K562 (cell line): ENCODE measurements at regions not wholly inside any gene's neighbourhood (a gene's known extent, or its start where the extent isn't known, plus 50 kb on each side); places are given as distances from the start of the nearest gene placed in this dataset.

Experiments used
- ATAC-seq: fragments of 200-7000 bp; cut with Tn5 transposase; 3 replicates; pipeline ENCODE4 v1.9.1; 2020; ENCODE audit warnings: moderate library complexity
- BruUV-seq: library from RNA; stranded (reverse); fragments of 400-500 nt; replicated peaks from 2 replicates; lab custom pipeline; 2021; lab: Mats Ljungman, UMichigan
- CTCF ChIA-PET: fragments of 300-600 bp; formaldehyde crosslinking; extraction: SDS; loops from one replicate; lab custom pipeline; 2021; ENCODE audit warnings: low intra/inter-chr PET ratio; lab: Yijun Ruan, JAX
- POLR2A ChIA-PET: fragments of 300-600, 350-650 bp; sonication (Branson Sonifier 250); formaldehyde crosslinking; extraction: SDS; loops from one replicate; lab custom pipeline; 2021; ENCODE audit warnings: antibody characterized with exemption, inconsistent platforms; lab: Yijun Ruan, JAX
- DNase-seq, 4 experiments: peaks; one replicate each; pipeline versions ENCODE4 v3.0.0 to v3.0.0-alpha.2; 2011 to 2018; ENCODE audit warnings: low spot score in 3 of 4, mixed read lengths in 3 of 4; ENCODE audit errors: extremely low read depth in 1 of 4
- FAIRE-seq: peaks from 2 replicates; lab custom pipeline; 2011; peaks lifted over from hg19 to GRCh38; lab: Jason Lieb, UNC
- H2AFZ ChIP-seq: 2 replicates; pipeline ENCODE4 v1.6.0; 2011; ENCODE audit warnings: low read depth, low read length, control low read depth, inconsistent platforms
- H3K27ac ChIP-seq: fragments of 200-600 bp; 3 replicates; pipeline ENCODE4 v1.8.0; 2011; ENCODE audit warnings: low read depth, mild to moderate bottlenecking, control low read depth, inconsistent platforms, low read length, moderate library complexity, mixed read lengths; ENCODE audit errors: extremely low read depth
- H3K27me3 ChIP-seq, 2 experiments: fragments of 300-600 bp in 1 of 2; 2 replicates in 1 of 2; 3 replicates in 1 of 2; pipeline versions ENCODE4 v1.6.0 to v1.8.0; 2011; ENCODE audit warnings: inconsistent platforms in 2 of 2, low read length in 2 of 2, mild to moderate bottlenecking in 1 of 2, mixed read lengths in 1 of 2, moderate library complexity in 1 of 2; ENCODE audit not compliant: control insufficient read depth in 2 of 2, insufficient read depth in 2 of 2
- H3K36me3 ChIP-seq: fragments of 300-600 bp; 3 replicates; pipeline ENCODE4 v1.8.0; 2011; ENCODE audit warnings: mild to moderate bottlenecking, low read length, inconsistent platforms; ENCODE audit not compliant: control insufficient read depth, insufficient read depth
- H3K4me1 ChIP-seq, 2 experiments: fragments of 200-600 bp in 1 of 2; replicated peaks in 1 of 2; 2 replicates in 1 of 2; 3 replicates in 1 of 2; pipeline versions ENCODE4 v1.5.1 to v1.8.0; 2011; ENCODE audit warnings: inconsistent platforms in 2 of 2, low read length in 2 of 2, mild to moderate bottlenecking in 1 of 2, mixed read lengths in 1 of 2, moderate library complexity in 1 of 2; ENCODE audit not compliant: control insufficient read depth in 2 of 2, insufficient read depth in 2 of 2
- H3K4me2 ChIP-seq: 2 replicates; pipeline ENCODE4 v1.6.1; 2011; ENCODE audit warnings: low read length, control low read depth, inconsistent platforms, mixed read lengths; ENCODE audit not compliant: insufficient read depth
- H3K4me3 ChIP-seq: fragments of 200-600 bp; sonication (generic), shearing (Covaris generic); 2 replicates; pipeline ENCODE4 v1.5.1; 2016; ENCODE audit warnings: control low read depth, inconsistent platforms
- H3K79me2 ChIP-seq: fragments of 200-600 bp; 3 replicates; pipeline ENCODE4 v1.8.0; 2011; ENCODE audit warnings: low read length, inconsistent platforms; ENCODE audit not compliant: control insufficient read depth, insufficient read depth
- H3K9ac ChIP-seq, 2 experiments: 2 replicates each; pipeline versions ENCODE4 v1.6.0 to v1.6.1; 2011; ENCODE audit warnings: low read depth in 2 of 2, low read length in 2 of 2, control low read depth in 1 of 2, inconsistent platforms in 1 of 2, mild to moderate bottlenecking in 1 of 2, mixed read lengths in 1 of 2; ENCODE audit not compliant: insufficient read depth in 1 of 2
- H3K9me1 ChIP-seq: one replicate; pipeline ENCODE4 v1.6.0; 2011; ENCODE audit warnings: inconsistent platforms, mild to moderate bottlenecking, low read length, moderate library complexity; ENCODE audit not compliant: control insufficient read depth, insufficient read depth
- H3K9me3 ChIP-seq: replicated peaks from 2 replicates; pipeline ENCODE4 v1.5.1; 2011; ENCODE audit warnings: low read depth, low read length, inconsistent platforms; ENCODE audit not compliant: control insufficient read depth, insufficient read depth
- H4K20me1 ChIP-seq: replicated peaks from 2 replicates; pipeline ENCODE4 v1.6.1; 2011; ENCODE audit warnings: low read length, inconsistent platforms, mixed read lengths; ENCODE audit not compliant: control insufficient read depth, insufficient read depth
- ARID1B ChIP-seq: fragments of 450-650 bp; IDR thresholded peaks from 2 replicates; pipeline ENCODE4 v1.6.1; 2016; ENCODE audit warnings: antibody characterized with exemption, mild to moderate bottlenecking, inconsistent platforms
- CBFA2T3 ChIP-seq: fragments of 450-650 bp; IDR thresholded peaks from 2 replicates; pipeline ENCODE4 v1.6.1; 2017
- CBX3 ChIP-seq, 2 experiments: IDR thresholded peaks; 1 replicate in 1 of 2; 2 replicates in 1 of 2; pipeline ENCODE4 v1.6.1; 2012; ENCODE audit warnings: inconsistent platforms in 2 of 2, low read length in 2 of 2, borderline replicate concordance in 1 of 2, control low read depth in 1 of 2
- EP300 ChIP-seq: IDR thresholded peaks from 2 replicates; pipeline ENCODE4 v1.6.1; 2012; ENCODE audit warnings: low read length, improper control_type of control experiment
- ILF3 ChIP-seq: fragments of 450-650 bp; IDR thresholded peaks from 2 replicates; pipeline ENCODE4 v1.6.1; 2018; ENCODE audit warnings: antibody characterized with exemption, mild to moderate bottlenecking, moderate library complexity, borderline replicate concordance
- KDM1A ChIP-seq, 2 experiments: fragments of 450-650 bp; IDR thresholded peaks; 2 replicates each; pipeline ENCODE4 v1.6.1; 2016; ENCODE audit warnings: mild to moderate bottlenecking in 2 of 2
- NBN ChIP-seq: fragments of 450-650 bp; IDR thresholded peaks from 2 replicates; pipeline ENCODE4 v1.6.1; 2016; ENCODE audit warnings: low read depth, mild to moderate bottlenecking
- NFYB ChIP-seq: IDR thresholded peaks from 2 replicates; pipeline ENCODE4 v1.6.1; 2011; ENCODE audit warnings: mild to moderate bottlenecking, moderate library complexity; ENCODE audit not compliant: insufficient read length; ENCODE audit errors: extremely low read depth
- NR2C1 ChIP-seq, 2 experiments: fragments of 450-650 bp; IDR thresholded peaks; 2 replicates each; pipeline ENCODE4 v1.6.1; 2017; ENCODE audit warnings: mild to moderate bottlenecking in 2 of 2, antibody characterized with exemption in 1 of 2, inconsistent platforms in 1 of 2, missing compliant biosample characterization in 1 of 2, missing genetic modification characterization in 1 of 2
- RAD21 ChIP-seq, 2 experiments: fragments of 250-450 bp in 1 of 2; fragments of 450-650 bp in 1 of 2; sonication (Bioruptor Pico) in 1 of 2; formaldehyde crosslinking in 1 of 2; IDR thresholded peaks in 1 of 2; conservative IDR thresholded peaks in 1 of 2; 2 replicates each; pipeline versions ENCODE4 v1.4.0 to v1.8.0; 2020 to 2022; ENCODE audit warnings: mild to moderate bottlenecking in 2 of 2, moderate library complexity in 1 of 2
- SMARCA5 ChIP-seq: fragments of 450-650 bp; IDR thresholded peaks from 2 replicates; pipeline ENCODE4 v1.6.1; 2016
- SMARCE1 ChIP-seq: fragments of 450-650 bp; IDR thresholded peaks from 2 replicates; pipeline ENCODE4 v1.7.1; 2016; ENCODE audit warnings: mild to moderate bottlenecking
- TAL1 ChIP-seq: fragments of 450-650 bp; IDR thresholded peaks from 2 replicates; pipeline ENCODE4 v1.6.1; 2016; ENCODE audit warnings: mild to moderate bottlenecking
- TBL1XR1 ChIP-seq, 2 experiments: IDR thresholded peaks; 2 replicates each; pipeline ENCODE4 v1.6.1; 2012; ENCODE audit warnings: improper control_type of control experiment in 2 of 2, low read length in 2 of 2, mild to moderate bottlenecking in 1 of 2
- TOE1 ChIP-seq, 2 experiments: fragments of 450-650 bp in 1 of 2; sonication (generic) in 1 of 2; formaldehyde crosslinking in 1 of 2; IDR thresholded peaks; 2 replicates each; pipeline versions ENCODE4 v1.7.1 to v1.8.0; 2016 to 2022; ENCODE audit warnings: borderline replicate concordance in 2 of 2, mild to moderate bottlenecking in 2 of 2, antibody characterized with exemption in 1 of 2, inconsistent platforms in 1 of 2, low read depth in 1 of 2, missing genetic modification reagents in 1 of 2, moderate library complexity in 1 of 2
- ZBTB7A ChIP-seq: IDR thresholded peaks from 2 replicates; pipeline ENCODE4 v1.6.1; 2011; ENCODE audit warnings: low read depth, mild to moderate bottlenecking, low read length, moderate library complexity, borderline replicate concordance; ENCODE audit not compliant: control insufficient read depth
- ZC3H8 ChIP-seq: fragments of 450-650 bp; IDR thresholded peaks from 2 replicates; pipeline ENCODE4 v1.6.1; 2017
- ZNF75A ChIP-seq: fragments of 450-650 bp; formaldehyde crosslinking; IDR thresholded peaks from 2 replicates; pipeline ENCODE4 v1.4.0; 2020; ENCODE audit warnings: mild to moderate bottlenecking
- ZNF778 ChIP-seq: fragments of 450-650 bp; formaldehyde crosslinking; IDR thresholded peaks from 2 replicates; pipeline ENCODE4 v1.4.0; 2020; ENCODE audit warnings: mild to moderate bottlenecking, moderate library complexity
- WGBS: fragments of 100-300 bp; shearing (Covaris generic); methylation state at CpG from one replicate; pipeline ENCODE4 v1.1.6; 2016; ENCODE audit warnings: low coverage, mixed read lengths; ENCODE audit not compliant: insufficient coverage; ENCODE audit errors: missing lambda C conversion rate; 5-methylcytosine and 5-hydroxymethylcytosine counted together
- in situ Hi-C: fragments of 300-500 bp; cut with MboI; formaldehyde crosslinking; loops from 4 replicates; pipeline ENCODE4 v1.15.0; 2018; ENCODE audit warnings: inconsistent platforms, mixed read lengths
- intact Hi-C: fragments of 100-400 bp; cut with micrococcal nuclease; formaldehyde crosslinking; loops from 2 replicates; pipeline ENCODE4 v1.14.2; 2022
- TF ChIP-seq, protein P1 (sequence below): fragments of 450-650 bp; IDR thresholded peaks from 2 replicates; pipeline ENCODE4 v1.6.1; 2016; ENCODE audit warnings: borderline replicate concordance
- TF ChIP-seq, protein P2 (sequence below): sonication (generic); IDR thresholded peaks from 2 replicates; pipeline ENCODE4 v1.6.1; 2016

DNA sequence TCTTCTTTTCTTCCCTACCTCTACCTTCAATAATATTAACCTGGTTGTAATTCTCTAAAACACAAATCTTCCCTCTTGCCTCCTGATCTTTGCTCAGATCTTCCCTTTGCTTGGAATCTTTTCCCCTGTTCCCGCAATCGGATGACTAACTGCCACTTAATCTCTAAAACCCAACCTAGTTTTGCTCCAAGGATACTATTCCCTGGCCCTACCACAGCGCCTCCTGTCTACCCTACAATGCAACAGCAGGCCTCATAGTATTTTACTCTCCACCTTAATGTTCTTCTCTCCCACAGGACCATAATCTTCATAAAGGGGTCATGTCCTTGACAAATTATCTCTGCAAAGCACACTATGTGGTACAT is 246.8 kb upstream of the TNP1 start:
- no peak overlapping the region for H3K4me3 ChIP-seq
- no TSS peak for BruUV-seq
- DNase-seq: peak in 3 of 4 experiments; percentile 32 to 48 (median 37)
- CTCF ChIA-PET: no interaction called here
- peak overlapping the region; percentile 84 for H2AFZ ChIP-seq
- peak; percentile 42 for FAIRE-seq
- 7% methylated on average over 3 of the region's 3 CpGs for WGBS
- no peaks in the 10 kb centered on the region for H3K27me3 ChIP-seq
- H3K4me2 ChIP-seq: peak overlapping the region; percentile 56; the same call in 1 of the 2 replicates
- no peaks in the 10 kb centered on the region for H4K20me1 ChIP-seq
- H3K9me3 ChIP-seq: no peaks in the 10 kb centered on the region
- peak overlapping the region in 1 of 2 experiments; percentile 37; a peak in 1 of 4 replicates for H3K9ac ChIP-seq
- H3K79me2 ChIP-seq: no peaks in the 10 kb centered on the region
- POLR2A ChIA-PET: no interaction called here
- peak overlapping the region; percentile 83 for H3K27ac ChIP-seq
- H3K4me1 ChIP-seq: peaks cover 21 to 59% of the 10 kb centered on the region in 2 experiments
- no peaks in the 10 kb centered on the region for H3K9me1 ChIP-seq
- intact Hi-C loops: loop anchor here (5.0 kb wide), 2 partner anchors 44 to 46 kb away; no protein-coding TSS in a partner anchor
- ATAC-seq: peak; percentile 60
- no peaks in the 10 kb centered on the region for H3K36me3 ChIP-seq
- in situ Hi-C loops: loop anchor here (10.0 kb wide), 1 partner anchor 322 kb away; no protein-coding TSS in a partner anchor
- TF ChIP-seq RAD21 (CRISPR knock-in tag; conservative IDR thresholded peaks at IDR 0.05 in 1 of 2, IDR thresholded peaks at IDR 0.05 in 1 of 2) (peak; percentile 63 to 67), KDM1A (IDR thresholded peaks at IDR 0.05) (peak in 1 of 2 experiments; percentile 37; a peak in 2 of 4 replicates), ZNF75A (no peak), TBL1XR1 (IDR thresholded peaks at IDR 0.05; ENCODE audit: low read length in 2 of 2) (peak in 1 of 2 experiments; percentile 33; a peak in 1 of 4 replicates), EP300 (peak; percentile 38; the same call in 1 of the 2 replicates), ARID1B (peak; percentile 61), TAL1 (peak; percentile 33; the same call in 1 of the 2 replicates), NFYB (no peak), NBN (peak; percentile 28; the same call in 1 of the 2 replicates), NR2C1 (IDR thresholded peaks at IDR 0.05) (no peak; the same call in 1 of the 2 replicates), NR2C1 (tag; IDR thresholded peaks at IDR 0.05) (0 out of 2 replicates have a peak, but pooled peaks have one; percentile 27), CBX3 (IDR thresholded peaks at IDR 0.05; ENCODE audit: borderline replicate concordance in 1 of 2, low read length in 2 of 2) (0 out of 3 replicates have a peak, but pooled peaks of 1 of the 2 experiments have one; percentile 36), ZC3H8 (no peak), ILF3 (no peak), ZBTB7A (no peak), TOE1 (IDR thresholded peaks at IDR 0.05; ENCODE audit: borderline replicate concordance) (peak; percentile 11; the same call in 1 of the 2 replicates), TOE1 (CRISPR knock-in tag; IDR thresholded peaks at IDR 0.05; ENCODE audit: borderline replicate concordance, low read depth) (no peak), SMARCA5 (peak; percentile 80; the same call in 1 of the 2 replicates), SMARCE1 (0 out of 2 replicates have a peak, but pooled peaks have one; percentile 40), ZNF778 (no peak), CBFA2T3 (peak; percentile 41)
- TF ChIP-seq, protein P1, sequence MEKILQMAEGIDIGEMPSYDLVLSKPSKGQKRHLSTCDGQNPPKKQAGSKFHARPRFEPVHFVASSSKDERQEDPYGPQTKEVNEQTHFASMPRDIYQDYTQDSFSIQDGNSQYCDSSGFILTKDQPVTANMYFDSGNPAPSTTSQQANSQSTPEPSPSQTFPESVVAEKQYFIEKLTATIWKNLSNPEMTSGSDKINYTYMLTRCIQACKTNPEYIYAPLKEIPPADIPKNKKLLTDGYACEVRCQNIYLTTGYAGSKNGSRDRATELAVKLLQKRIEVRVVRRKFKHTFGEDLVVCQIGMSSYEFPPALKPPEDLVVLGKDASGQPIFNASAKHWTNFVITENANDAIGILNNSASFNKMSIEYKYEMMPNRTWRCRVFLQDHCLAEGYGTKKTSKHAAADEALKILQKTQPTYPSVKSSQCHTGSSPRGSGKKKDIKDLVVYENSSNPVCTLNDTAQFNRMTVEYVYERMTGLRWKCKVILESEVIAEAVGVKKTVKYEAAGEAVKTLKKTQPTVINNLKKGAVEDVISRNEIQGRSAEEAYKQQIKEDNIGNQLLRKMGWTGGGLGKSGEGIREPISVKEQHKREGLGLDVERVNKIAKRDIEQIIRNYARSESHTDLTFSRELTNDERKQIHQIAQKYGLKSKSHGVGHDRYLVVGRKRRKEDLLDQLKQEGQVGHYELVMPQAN: no peak; the same call in 1 of the 2 replicates
- TF ChIP-seq, protein P2, sequence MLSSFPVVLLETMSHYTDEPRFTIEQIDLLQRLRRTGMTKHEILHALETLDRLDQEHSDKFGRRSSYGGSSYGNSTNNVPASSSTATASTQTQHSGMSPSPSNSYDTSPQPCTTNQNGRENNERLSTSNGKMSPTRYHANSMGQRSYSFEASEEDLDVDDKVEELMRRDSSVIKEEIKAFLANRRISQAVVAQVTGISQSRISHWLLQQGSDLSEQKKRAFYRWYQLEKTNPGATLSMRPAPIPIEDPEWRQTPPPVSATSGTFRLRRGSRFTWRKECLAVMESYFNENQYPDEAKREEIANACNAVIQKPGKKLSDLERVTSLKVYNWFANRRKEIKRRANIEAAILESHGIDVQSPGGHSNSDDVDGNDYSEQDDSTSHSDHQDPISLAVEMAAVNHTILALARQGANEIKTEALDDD: peak; percentile 82
